ENCODE measurements at regions not wholly inside any gene's neighbourhood (a gene's known extent, or its start where the extent isn't known, plus 50 kb on each side); places are given as distances from the start of the nearest gene placed in this dataset.
"Not testable (repeated sequence)": the region's sequence is repeated elsewhere in the genome, so short reads cannot be mapped to it uniquely, and the experiment has no call there.

- DNase-seq (ENCODE audit: low spot score) = no peak
These were observed 212.6 kb upstream of the FZD8 start for GRCh38 chr10:35854661-35855060.

- DNase-seq (ENCODE audit: low spot score) = no peak
These were observed 210.6 kb upstream of the FZD8 start for GRCh38 chr10:35852721-35853120.

DNA sequence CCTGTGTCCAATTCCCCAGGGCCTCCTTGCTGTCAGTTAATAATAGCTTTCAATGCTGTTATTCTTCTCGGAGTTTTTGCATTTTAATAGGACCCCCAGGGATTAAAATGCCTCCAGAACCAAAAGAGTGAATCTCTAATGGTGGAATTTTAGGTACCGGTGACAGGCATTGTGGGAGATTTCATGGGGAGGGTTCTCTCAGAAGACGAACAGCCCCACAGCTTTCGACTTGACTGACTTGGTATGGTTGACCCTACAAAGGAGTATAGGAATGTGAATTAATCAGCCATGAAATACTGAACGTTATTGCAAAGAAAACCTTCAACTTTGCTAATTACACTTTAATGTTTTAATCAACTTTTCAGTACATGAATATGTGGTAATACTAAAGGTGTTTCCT, 206.3 kb upstream of the FZD8 start:
- no peak for DNase-seq (ENCODE audit: low spot score)

DNA sequence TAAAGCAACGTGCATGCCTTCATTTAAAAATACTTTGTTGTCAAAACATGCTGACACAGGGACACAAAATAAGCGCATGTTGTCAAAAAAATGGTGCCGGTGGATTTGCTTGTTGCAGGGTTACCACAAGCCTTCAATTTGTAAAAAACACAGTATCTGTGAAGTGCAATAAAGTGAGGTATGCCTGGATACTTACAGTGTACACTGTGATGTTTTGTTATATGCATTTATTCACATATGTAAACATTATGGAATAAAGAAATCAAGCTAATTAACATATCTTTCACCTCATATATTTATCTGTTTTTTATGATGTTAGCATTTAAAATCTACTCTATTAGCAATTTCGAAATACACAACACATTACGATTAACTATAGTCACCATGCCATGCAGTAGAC, 202.6 kb upstream of the FZD8 start:
- DNase-seq (ENCODE audit: low spot score) = no peak

GRCh38 chr10:35843524-35844181, 201.6 kb upstream of the FZD8 start:
- DNase-seq (ENCODE audit: low spot score) = no peak

GRCh38 chr10:35838054-35838453, 196.0 kb upstream of the FZD8 start:
- no peak for DNase-seq (ENCODE audit: low spot score)

GRCh38 chr10:35835545-35835944, 193.4 kb upstream of the FZD8 start:
- DNase-seq (ENCODE audit: low spot score) = no peak

- DNase-seq (ENCODE audit: low spot score) = no peak
These were observed 192.9 kb upstream of the FZD8 start for GRCh38 chr10:35834877-35835494.

- DNase-seq (ENCODE audit: low spot score) = no peak
These were observed 185.7 kb upstream of the FZD8 start for GRCh38 chr10:35827783-35828182.

- DNase-seq (ENCODE audit: low spot score) = no peak
These were observed 182.6 kb upstream of the FZD8 start for GRCh38 chr10:35824704-35825103.

- no peak for DNase-seq (ENCODE audit: low spot score)
These were observed 180.2 kb upstream of the FZD8 start for GRCh38 chr10:35822316-35822715.

DNA sequence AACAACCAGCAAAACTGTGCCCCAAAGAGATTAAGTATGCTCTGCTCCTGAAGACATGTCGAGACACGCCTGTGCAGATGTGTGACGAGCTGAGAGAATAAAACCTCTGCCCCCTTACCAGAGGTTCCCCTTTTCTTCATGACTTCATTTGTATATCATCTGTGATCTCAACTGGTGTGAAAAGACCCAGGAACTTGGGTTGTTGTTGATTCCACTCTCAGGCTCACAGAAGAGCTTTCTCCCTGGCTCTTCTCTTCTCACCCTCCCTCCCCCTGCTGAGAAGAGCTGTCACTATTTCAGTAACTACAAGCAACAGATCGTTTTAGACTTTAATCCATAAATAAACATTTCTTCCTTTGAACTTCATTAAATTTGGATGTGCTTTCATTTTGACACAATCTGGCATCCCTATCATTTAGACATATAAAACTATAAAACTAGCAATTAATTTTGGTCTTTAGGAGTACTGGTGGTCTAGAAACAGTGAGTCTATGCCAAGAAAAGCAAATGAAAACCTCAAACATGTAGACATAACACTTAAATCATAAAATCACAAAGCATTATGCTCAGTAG, 179.3 kb upstream of the FZD8 start:
- no peak for DNase-seq (ENCODE audit: low spot score)

DNA sequence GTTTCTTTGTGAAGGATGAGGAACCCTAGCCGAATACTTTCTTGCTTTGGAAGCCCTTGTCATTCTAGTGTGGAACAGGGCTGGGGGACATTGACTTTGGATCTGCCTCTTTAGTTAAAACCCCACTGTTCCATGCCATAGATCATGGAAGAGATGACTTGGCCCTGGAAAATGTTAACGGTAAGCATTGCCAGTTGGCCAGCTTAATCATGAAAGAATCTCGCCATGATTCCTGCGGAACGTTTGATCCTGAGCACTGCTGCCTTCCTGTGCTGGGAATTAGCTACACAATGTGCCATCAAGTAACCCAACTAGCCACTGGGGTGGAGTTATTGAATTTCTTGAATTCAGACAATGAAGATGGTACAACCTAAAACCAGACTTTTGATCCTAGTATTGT, 177.6 kb upstream of the FZD8 start:
- DNase-seq (ENCODE audit: low spot score) = no peak

GRCh38 chr10:35819011-35819410, 176.9 kb upstream of the FZD8 start:
- no peak for DNase-seq (ENCODE audit: low spot score)

- DNase-seq (ENCODE audit: low spot score) = not testable (repeated sequence)
These were observed 175.0 kb upstream of the FZD8 start for GRCh38 chr10:35817109-35817508.

DNA sequence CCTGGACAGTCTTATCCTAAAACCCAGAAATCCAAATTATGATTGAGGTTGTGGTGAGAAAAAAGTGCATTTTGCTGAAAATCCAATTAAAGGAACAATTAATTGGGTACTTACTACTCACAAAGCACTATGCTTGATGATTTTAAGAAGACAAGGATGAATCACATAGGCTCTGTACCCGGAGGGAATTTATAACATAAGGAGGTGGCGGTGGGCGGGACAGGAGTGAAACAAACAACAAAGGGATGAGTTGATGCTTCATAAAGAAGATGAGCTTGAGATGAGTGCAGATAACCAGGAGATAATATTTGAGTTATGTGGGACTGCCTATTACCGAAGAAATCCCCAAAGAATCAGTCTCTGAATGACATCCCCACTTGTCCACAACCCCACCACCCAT, 171.1 kb upstream of the FZD8 start:
- no peak for DNase-seq (ENCODE audit: low spot score)

DNA sequence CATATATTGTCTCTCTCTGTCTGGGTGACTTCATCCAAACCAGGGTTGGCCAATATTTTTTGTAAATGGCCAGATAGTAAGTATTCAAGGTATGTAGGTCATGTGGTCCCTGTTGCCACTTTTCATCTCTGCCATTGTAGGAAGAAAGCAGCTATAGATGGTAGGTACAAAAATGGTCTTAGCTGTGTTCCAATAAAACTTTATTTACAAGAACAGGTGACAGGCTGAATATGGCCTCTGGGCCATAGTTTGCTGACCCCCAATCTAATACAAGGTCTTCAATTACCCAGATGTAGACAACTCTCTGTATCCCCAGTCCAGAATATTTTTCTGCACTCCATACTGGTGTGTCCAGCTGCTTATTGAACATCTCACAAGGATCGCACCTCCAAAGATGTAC, 166.2 kb upstream of the FZD8 start:
- DNase-seq (ENCODE audit: low spot score) = no peak

- no peak for DNase-seq (ENCODE audit: low spot score)
These were observed 160.9 kb upstream of the FZD8 start for GRCh38 chr10:35803046-35803445.

- no peak for DNase-seq (ENCODE audit: low spot score)
These were observed 155.1 kb upstream of the FZD8 start for GRCh38 chr10:35797187-35797586.

- no peak for DNase-seq (ENCODE audit: low spot score)
These were observed 153.2 kb upstream of the FZD8 start for GRCh38 chr10:35795131-35795824.

DNA sequence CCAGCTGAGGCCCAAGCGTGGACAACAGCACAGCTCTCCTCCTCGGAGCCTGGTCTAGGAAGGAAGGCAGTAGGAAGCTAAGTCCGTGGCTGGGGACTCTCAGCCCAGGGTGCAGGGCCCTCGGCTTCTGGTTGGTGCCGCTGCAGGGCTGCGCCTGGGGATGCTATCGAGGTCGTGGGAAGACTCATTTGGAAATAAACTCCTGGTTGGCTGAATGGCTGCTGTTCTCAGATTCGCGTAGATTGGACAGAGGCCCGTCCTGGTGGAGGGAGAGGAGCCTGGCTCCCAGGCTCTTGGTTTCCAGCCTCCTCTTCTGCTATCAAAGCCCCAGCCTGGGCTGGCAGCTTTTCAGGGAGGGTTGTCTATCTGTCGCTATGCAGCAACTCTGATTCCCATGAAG, 152.6 kb upstream of the FZD8 start:
- no peak for DNase-seq (ENCODE audit: low spot score)

GRCh38 chr10:35792291-35792690, 150.2 kb upstream of the FZD8 start:
- DNase-seq (ENCODE audit: low spot score) = no peak

GRCh38 chr10:35789996-35790395, 147.9 kb upstream of the FZD8 start:
- peak; percentile 6 for DNase-seq (ENCODE audit: low spot score)
